ENCODE measurements at regions not wholly inside any gene's neighbourhood (a gene's known extent, or its start where the extent isn't known, plus 50 kb on each side); places are given as distances from the start of the nearest gene placed in this dataset.

- intact Hi-C loops (cut with micrococcal nuclease; ENCODE audit: unreplicated experiment) = no loop called here
Observed at GRCh38 chr2:129636692-129637091, 342.8 kb upstream of the RAB6C start.

GRCh38 chr2:129641371-129641770, 338.1 kb upstream of the RAB6C start:
- Histone ChIP-seq H3K36me3 (replicated peaks in 1 of 2; ENCODE audit: control insufficient read depth in 1 of 2, insufficient read depth in 2 of 2, low read length in 2 of 2) (no peaks in the 10 kb centered on the region), H3K9ac (ENCODE audit: insufficient read depth, low read depth, low read length) (no peak overlapping the region), H3K4me1 (ENCODE audit: insufficient read depth, low read length) (no peaks in the 10 kb centered on the region), H4K20me1 (ENCODE audit: insufficient read depth, low read length) (no peaks in the 10 kb centered on the region), H3K4me2 (ENCODE audit: low read depth, low read length) (no peak overlapping the region), H3K79me2 (ENCODE audit: insufficient read depth, low read length) (no peaks in the 10 kb centered on the region), H3K27me3 (ENCODE audit: control insufficient read depth in 1 of 2, insufficient read depth in 2 of 2, low read length in 2 of 2) (peaks cover 5 to 34% of the 10 kb centered on the region in 2 experiments), H2AFZ (ENCODE audit: low read length) (no peak overlapping the region), H3K9me3 (ENCODE audit: low read length) (no peaks in the 10 kb centered on the region), H3K27ac (ENCODE audit: extremely low read length, insufficient read depth, low read length) (no peak overlapping the region), H3K4me3 (replicated peaks in 1 of 3; ENCODE audit: insufficient read depth in 1 of 3, low read depth in 2 of 3, low read length in 3 of 3) (no peak overlapping the region)
- BruUV-seq (replicated peaks) = no TSS peak
- POLR2A ChIA-PET = no interaction called here
- in situ Hi-C loops (cut with HindIII; ENCODE audit: extremely low pct_ligation_motif_present, low pct_unique_long_range_greater_than_20kb) (no loop called here), intact Hi-C loops (cut with micrococcal nuclease; ENCODE audit: unreplicated experiment) (no loop called here)
- DNase-seq (ENCODE audit: low spot score) = no peak
- ATAC-seq = no peak
- 0% methylated on average over 2 of the region's 2 CpGs for WGBS (ENCODE audit: low lambda C conversion rate)
- CTCF ChIA-PET (ENCODE audit: low intra/inter-chr PET ratio, low total read pairs) = no interaction called here
- no peak for FAIRE-seq
- TF ChIP-seq ZNF790 (CRISPR knock-in tag; IDR thresholded peaks at IDR 0.05; ENCODE audit: borderline replicate concordance) (no peak), ZNF619 (CRISPR knock-in tag; IDR thresholded peaks at IDR 0.05) (no peak), KLF16 (CRISPR knock-in tag; IDR thresholded peaks at IDR 0.05) (no peak), SALL1 (CRISPR knock-in tag; IDR thresholded peaks at IDR 0.05) (no peak), TCF7 (IDR thresholded peaks at IDR 0.05; ENCODE audit: low read depth) (no peak), SKI (IDR thresholded peaks at IDR 0.05; ENCODE audit: partially characterized antibody) (no peak), PATZ1 (CRISPR knock-in tag; IDR thresholded peaks at IDR 0.05) (no peak), GZF1 (CRISPR knock-in tag; IDR thresholded peaks at IDR 0.05) (no peak), NR2F1 (CRISPR knock-in tag; IDR thresholded peaks at IDR 0.05) (no peak), RARA (CRISPR knock-in tag; IDR thresholded peaks at IDR 0.05) (no peak), AHDC1 (CRISPR knock-in tag; IDR thresholded peaks at IDR 0.05; ENCODE audit: borderline replicate concordance) (no peak)

More at GRCh38 chr2:129636692-129637091, 342.8 kb upstream of the RAB6C start:
- no peak overlapping the region for H3K27ac ChIP-seq (ENCODE audit: extremely low read length, insufficient read depth, low read length)
- no peaks in the 10 kb centered on the region for H3K9me3 ChIP-seq (ENCODE audit: low read length)
- H3K27me3 ChIP-seq (ENCODE audit: control insufficient read depth in 1 of 2, insufficient read depth in 2 of 2, low read length in 2 of 2) = peaks cover 6 to 39% of the 10 kb centered on the region in 2 experiments
- POLR2A ChIA-PET = no interaction called here
- TF ChIP-seq CHD2 (IDR thresholded peaks at IDR 0.05; ENCODE audit: low read depth, low read length) (no peak), ZNF101 (CRISPR knock-in tag; IDR thresholded peaks at IDR 0.05; ENCODE audit: borderline replicate concordance, low read depth) (no peak)
- H3K36me3 ChIP-seq (replicated peaks in 1 of 2; ENCODE audit: control insufficient read depth in 1 of 2, insufficient read depth in 2 of 2, low read length in 2 of 2) = no peaks in the 10 kb centered on the region
- WGBS (ENCODE audit: low lambda C conversion rate) = 11% methylated on average over 8 of the region's 9 CpGs
- BruUV-seq (replicated peaks) = no TSS peak
- FAIRE-seq = no peak
- CTCF ChIA-PET (ENCODE audit: low intra/inter-chr PET ratio, low total read pairs) = no interaction called here
- no peaks in the 10 kb centered on the region for H3K4me1 ChIP-seq (ENCODE audit: insufficient read depth, low read length)
- no peak for ATAC-seq
- H2AFZ ChIP-seq (ENCODE audit: low read length) = no peak overlapping the region
- H3K4me3 ChIP-seq (replicated peaks in 1 of 3; ENCODE audit: insufficient read depth in 1 of 3, low read depth in 2 of 3, low read length in 3 of 3) = no peak overlapping the region
- DNase-seq (ENCODE audit: low spot score) = no peak
- no peaks in the 10 kb centered on the region for H4K20me1 ChIP-seq (ENCODE audit: insufficient read depth, low read length)
- H3K79me2 ChIP-seq (ENCODE audit: insufficient read depth, low read length) = no peaks in the 10 kb centered on the region
- in situ Hi-C loops (cut with HindIII; ENCODE audit: extremely low pct_ligation_motif_present, low pct_unique_long_range_greater_than_20kb) = no loop called here
- no peak overlapping the region for H3K4me2 ChIP-seq (ENCODE audit: low read depth, low read length)
- H3K9ac ChIP-seq (ENCODE audit: insufficient read depth, low read depth, low read length) = no peak overlapping the region
